Esophagus muscularis mucosa (tissue), 4 donors: ENCODE measurements at regions not wholly inside any gene's neighbourhood (a gene's known extent, or its start where the extent isn't known, plus 50 kb on each side); places are given as distances from the start of the nearest gene placed in this dataset.

Source experiments
- DNase-seq: peaks from one replicate; pipeline ENCODE4 v3.0.0-alpha.2; 2017; ENCODE audit errors: extremely low spot score
- H3K27ac ChIP-seq, 4 donors: fragments of 200-600 bp; sonication (generic); replicated peaks in 1 of 4; 1 replicate in 3 of 4; 2 replicates in 1 of 4; pipeline ENCODE4 v1.5.1; 2016 to 2019; ENCODE audit warnings: mild to moderate bottlenecking in 1 of 4
- H3K27me3 ChIP-seq, 4 donors: fragments of 200-600 bp; sonication (generic); one replicate each; pipeline versions ENCODE4 v1.5.1 to v1.6.0; 2016 to 2019
- H3K36me3 ChIP-seq, 4 donors: fragments of 200-600 bp; sonication (generic); one replicate each; pipeline ENCODE4 v1.5.1; 2016 to 2019
- H3K4me1 ChIP-seq, 4 donors: fragments of 200-600 bp; sonication (generic); one replicate each; pipeline ENCODE4 v1.5.1; 2016 to 2019
- H3K4me3 ChIP-seq, 4 donors: fragments of 200-600 bp; sonication (generic); 1 replicate in 2 of 4; 2 replicates in 2 of 4; pipeline ENCODE4 v1.5.1; 2016 to 2019; ENCODE audit warnings: mild to moderate bottlenecking in 4 of 4, moderate library complexity in 1 of 4
- H3K9me3 ChIP-seq, 4 donors: fragments of 200-600 bp; sonication (generic); 1 replicate in 3 of 4; 2 replicates in 1 of 4; pipeline ENCODE4 v1.5.1; 2016 to 2019
- EP300 ChIP-seq: sonication (generic); formaldehyde crosslinking; IDR thresholded peaks from one replicate; pipeline ENCODE4 v1.6.1; 2017; ENCODE audit warnings: antibody characterized with exemption
- POLR2AphosphoS5 ChIP-seq, 2 donors: sonication (generic); formaldehyde crosslinking; IDR thresholded peaks; one replicate each; pipeline ENCODE4 v1.6.1; 2017; ENCODE audit warnings: antibody characterized with exemption in 2 of 2
- WGBS: methylation state at CpG from one replicate; pipeline ENCODE4 v1.1.5; 2018; 5-methylcytosine and 5-hydroxymethylcytosine counted together
- intact Hi-C: fragments of 100-400 bp; cut with DNase I; formaldehyde crosslinking; loops from one replicate; pipeline ENCODE4 v1.15.1; 2023
- small RNA-seq, 3 donors: library from RNA; depleted of rRNA; stranded (forward); fragments of <200 nt; gene quantifications; one replicate each; pipeline ENCODE3, GENCODE V24; 2016
- TF ChIP-seq, protein P1 (sequence below), 3 experiments: fragments of 200-600 bp in 2 of 3; fragments of 450-650 bp in 1 of 3; sonication (generic) in 2 of 3; IDR thresholded peaks; one replicate each; pipeline ENCODE4 v1.5.1; 2017 to 2019; ENCODE audit warnings: antibody characterized with exemption in 3 of 3, mild to moderate bottlenecking in 2 of 3, moderate library complexity in 1 of 3

DNA sequence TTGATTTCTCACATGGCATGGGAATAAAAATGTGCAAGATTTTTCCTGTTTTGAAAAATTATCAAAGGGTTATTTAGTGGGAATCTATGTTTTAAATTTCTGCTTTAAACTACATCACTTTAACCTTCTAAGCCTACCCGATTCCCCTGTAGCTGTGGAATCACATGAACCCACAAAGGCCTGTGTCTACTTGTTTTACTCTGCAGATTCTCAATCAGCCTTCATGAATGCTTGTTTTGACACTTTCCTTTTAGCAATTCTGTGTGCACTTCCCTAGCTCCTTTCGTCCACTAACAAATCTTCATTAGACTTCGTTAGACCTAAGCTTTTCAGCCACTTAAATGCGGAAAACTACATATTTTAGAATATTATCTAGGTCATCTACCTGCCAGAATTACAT, 56.0 kb upstream of the C1orf21 start:
- TF ChIP-seq, protein P1, sequence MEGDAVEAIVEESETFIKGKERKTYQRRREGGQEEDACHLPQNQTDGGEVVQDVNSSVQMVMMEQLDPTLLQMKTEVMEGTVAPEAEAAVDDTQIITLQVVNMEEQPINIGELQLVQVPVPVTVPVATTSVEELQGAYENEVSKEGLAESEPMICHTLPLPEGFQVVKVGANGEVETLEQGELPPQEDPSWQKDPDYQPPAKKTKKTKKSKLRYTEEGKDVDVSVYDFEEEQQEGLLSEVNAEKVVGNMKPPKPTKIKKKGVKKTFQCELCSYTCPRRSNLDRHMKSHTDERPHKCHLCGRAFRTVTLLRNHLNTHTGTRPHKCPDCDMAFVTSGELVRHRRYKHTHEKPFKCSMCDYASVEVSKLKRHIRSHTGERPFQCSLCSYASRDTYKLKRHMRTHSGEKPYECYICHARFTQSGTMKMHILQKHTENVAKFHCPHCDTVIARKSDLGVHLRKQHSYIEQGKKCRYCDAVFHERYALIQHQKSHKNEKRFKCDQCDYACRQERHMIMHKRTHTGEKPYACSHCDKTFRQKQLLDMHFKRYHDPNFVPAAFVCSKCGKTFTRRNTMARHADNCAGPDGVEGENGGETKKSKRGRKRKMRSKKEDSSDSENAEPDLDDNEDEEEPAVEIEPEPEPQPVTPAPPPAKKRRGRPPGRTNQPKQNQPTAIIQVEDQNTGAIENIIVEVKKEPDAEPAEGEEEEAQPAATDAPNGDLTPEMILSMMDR (IDR thresholded peaks at IDR 0.05), result no peak
- TF ChIP-seq POLR2AphosphoS5 (IDR thresholded peaks at IDR 0.05) (no peak), EP300 (no peak)

More for the DNA sequence above, 56.0 kb upstream of the C1orf21 start:
- H3K27me3 ChIP-seq, result no peaks in the 10 kb centered on the region
- H3K4me3 ChIP-seq, result no peak overlapping the region
- WGBS, result 67% methylated on average over 4 of the region's 4 CpGs
- H3K4me1 ChIP-seq, result peaks cover 12 to 27% (median 25%) of the 10 kb centered on the region in 4 donors
- H3K36me3 ChIP-seq, result no peaks in the 10 kb centered on the region
- H3K27ac ChIP-seq, result peak overlapping the region; percentile 60 to 73 (median 68)
- peaks cover 0 to 3% (median 0%) of the 10 kb centered on the region in 4 donors for H3K9me3 ChIP-seq
- intact Hi-C loops, result no loop called here
- no peak for DNase-seq

Small RNAs in the stretch of these regions (small RNA-seq; reads per million reads assigned to genes)
- gene RF00019, result 0 reads per million in 3 donors
